ENCODE measurements at regions not wholly inside any gene's neighbourhood (a gene's known extent, or its start where the extent isn't known, plus 50 kb on each side); places are given as distances from the start of the nearest gene placed in this dataset.

GRCh38 chr6:14831937-14832336 is 413.9 kb upstream of the JARID2 start (continued):
- TF ChIP-seq MEF2D (CRISPR knock-in tag; IDR thresholded peaks at IDR 0.05): no peak
- TF ChIP-seq THAP9 (CRISPR knock-in tag; IDR thresholded peaks at IDR 0.05; ENCODE audit: borderline replicate concordance): no peak

- no peak for ATAC-seq
- Histone ChIP-seq H3K4me2 (ENCODE audit: low read depth, low read length) (no peak overlapping the region), H3K79me2 (ENCODE audit: insufficient read depth, low read length) (no peaks in the 10 kb centered on the region), H3K27ac (ENCODE audit: extremely low read length, insufficient read depth, low read length) (no peak overlapping the region), H3K27me3 (ENCODE audit: control insufficient read depth in 1 of 2, insufficient read depth in 2 of 2, low read length in 2 of 2) (peaks cover 0 to 5% of the 10 kb centered on the region in 2 experiments; a peak in 2 of 5 replicates), H3K9me3 (ENCODE audit: low read length) (no peaks in the 10 kb centered on the region), H2AFZ (ENCODE audit: low read length) (no peak overlapping the region), H3K4me1 (ENCODE audit: insufficient read depth, low read length) (no peaks in the 10 kb centered on the region), H3K36me3 (replicated peaks in 1 of 2; ENCODE audit: control insufficient read depth in 1 of 2, insufficient read depth in 2 of 2, low read length in 2 of 2) (no peaks in the 10 kb centered on the region), H4K20me1 (ENCODE audit: insufficient read depth, low read length) (no peaks in the 10 kb centered on the region), H3K9ac (ENCODE audit: insufficient read depth, low read depth, low read length) (no peak overlapping the region), H3K4me3 (replicated peaks in 1 of 3; ENCODE audit: insufficient read depth in 1 of 3, low read depth in 2 of 3, low read length in 3 of 3) (no peak overlapping the region)
- DNase-seq (ENCODE audit: low spot score): no peak
- TF ChIP-seq ZNF430 (CRISPR knock-in tag; IDR thresholded peaks at IDR 0.05) (no peak), ZNF703 (CRISPR knock-in tag; IDR thresholded peaks at IDR 0.05; ENCODE audit: borderline replicate concordance) (no peak), TCF7L2 (IDR thresholded peaks at IDR 0.05; ENCODE audit: low read depth, low read length) (no peak), IRF1 (CRISPR knock-in tag; IDR thresholded peaks at IDR 0.05; ENCODE audit: low read depth) (no peak), ZNF468 (CRISPR knock-in tag; IDR thresholded peaks at IDR 0.05) (no peak), MEIS2 (CRISPR knock-in tag; IDR thresholded peaks at IDR 0.05) (no peak), ZBTB44 (CRISPR knock-in tag; IDR thresholded peaks at IDR 0.05) (no peak)
- FAIRE-seq: no peak
- BruUV-seq (replicated peaks): no TSS peak
- ChIA-PET POLR2A (no interaction called here), CTCF (ENCODE audit: low intra/inter-chr PET ratio, low total read pairs) (no interaction called here)
- intact Hi-C loops (cut with micrococcal nuclease; ENCODE audit: unreplicated experiment): no loop called here
- in situ Hi-C loops (cut with HindIII; ENCODE audit: extremely low pct_ligation_motif_present, low pct_unique_long_range_greater_than_20kb): no loop called here
- WGBS (ENCODE audit: low lambda C conversion rate): 46% methylated on average over 2 of the region's 2 CpGs
These were observed 413.4 kb upstream of the JARID2 start for GRCh38 chr6:14832427-14832826.

Data from HepG2 (cell line).